ENCODE measurements at regions not wholly inside any gene's neighbourhood (a gene's known extent, or its start where the extent isn't known, plus 50 kb on each side); places are given as distances from the start of the nearest gene placed in this dataset.

GRCh38 chr10:107409522-107409921 is 245.0 kb upstream of the SORCS1 start:
- no peaks in the 10 kb centered on the region for H3K27me3 ChIP-seq (ENCODE audit: insufficient read depth, low read depth, low read length)
- H3K4me2 ChIP-seq (ENCODE audit: low read length) = no peak overlapping the region
- no peak overlapping the region for H2AFZ ChIP-seq (ENCODE audit: low read depth, low read length)
- H3F3A ChIP-seq (ENCODE audit: insufficient read depth, low read length, poor library complexity, severe bottlenecking) = no peaks in the 10 kb centered on the region
- no peak overlapping the region for H3K4me3 ChIP-seq (ENCODE audit: low read length)
- no peaks in the 10 kb centered on the region for H3K9me2 ChIP-seq (ENCODE audit: insufficient read depth, low read length)
- H4K20me1 ChIP-seq (ENCODE audit: insufficient read depth) = no peaks in the 10 kb centered on the region
- no peaks in the 10 kb centered on the region for H3K79me2 ChIP-seq (replicated peaks; ENCODE audit: insufficient read depth, low read length)
- TF ChIP-seq CTCF (IDR thresholded peaks at IDR 0.05; ENCODE audit: poor library complexity, severe bottlenecking) (peak; percentile 49), MXI1 (conservative IDR thresholded peaks at IDR 0.05; ENCODE audit: poor library complexity, severe bottlenecking) (no peak), POLR2AphosphoS5 (IDR thresholded peaks at IDR 0.05) (no peak), REST (IDR thresholded peaks at IDR 0.05; ENCODE audit: borderline replicate concordance) (no peak)
- H3K9ac ChIP-seq (ENCODE audit: low read length) = no peak overlapping the region
- no peaks in the 10 kb centered on the region for H3K36me3 ChIP-seq (ENCODE audit: insufficient read depth, low read length)
- H3K9me3 ChIP-seq (ENCODE audit: low read length) = no peaks in the 10 kb centered on the region
- H3K27ac ChIP-seq (ENCODE audit: low read length) = no peak overlapping the region

- Histone ChIP-seq H3K27me3 (ENCODE audit: insufficient read depth, low read depth, low read length) (no peaks in the 10 kb centered on the region), H3K79me2 (replicated peaks; ENCODE audit: insufficient read depth, low read length) (no peaks in the 10 kb centered on the region), H3K4me2 (ENCODE audit: low read length) (no peak overlapping the region), H4K20me1 (ENCODE audit: insufficient read depth) (no peaks in the 10 kb centered on the region), H3K9ac (ENCODE audit: low read length) (no peak overlapping the region), H3F3A (ENCODE audit: insufficient read depth, low read length, poor library complexity, severe bottlenecking) (no peaks in the 10 kb centered on the region), H3K36me3 (ENCODE audit: insufficient read depth, low read length) (no peaks in the 10 kb centered on the region), H3K4me3 (ENCODE audit: low read length) (no peak overlapping the region), H3K9me3 (ENCODE audit: low read length) (no peaks in the 10 kb centered on the region), H3K27ac (ENCODE audit: low read length) (no peak overlapping the region), H3K9me2 (ENCODE audit: insufficient read depth, low read length) (no peaks in the 10 kb centered on the region), H2AFZ (ENCODE audit: low read depth, low read length) (no peak overlapping the region)
- no peak for TF ChIP-seq MXI1 (conservative IDR thresholded peaks at IDR 0.05; ENCODE audit: poor library complexity, severe bottlenecking)
- no peak for TF ChIP-seq REST (IDR thresholded peaks at IDR 0.05; ENCODE audit: borderline replicate concordance)
- no peak for TF ChIP-seq EZH2 (IDR thresholded peaks at IDR 0.05; ENCODE audit: borderline replicate concordance, insufficient read depth, low read length, poor library complexity, severe bottlenecking)
- no peak for TF ChIP-seq EP300 (conservative IDR thresholded peaks at IDR 0.05; ENCODE audit: poor library complexity, severe bottlenecking)
- no peak for TF ChIP-seq POLR2AphosphoS5 (IDR thresholded peaks at IDR 0.05)
- no peak for TF ChIP-seq TAF1 (IDR thresholded peaks at IDR 0.05; ENCODE audit: low read depth)
- no peak for TF ChIP-seq CTCF (IDR thresholded peaks at IDR 0.05; ENCODE audit: poor library complexity, severe bottlenecking)
- TF ChIP-seq SMC3 (conservative IDR thresholded peaks at IDR 0.05; ENCODE audit: poor library complexity) = no peak
- no peak for TF ChIP-seq RAD21 (conservative IDR thresholded peaks at IDR 0.05)
These were observed 233.6 kb upstream of the SORCS1 start for GRCh38 chr10:107398115-107398514.
